Vagina (tissue), 2 donors: ENCODE measurements at regions not wholly inside any gene's neighbourhood (a gene's known extent, or its start where the extent isn't known, plus 50 kb on each side); places are given as distances from the start of the nearest gene placed in this dataset.

Experiments
- DNase-seq, 2 donors: peaks; one replicate each; pipeline ENCODE4 v3.0.0-alpha.2; 2017; ENCODE audit errors: extremely low spot score in 2 of 2
- H3K27ac ChIP-seq: fragments of 200-600 bp; sonication (generic); one replicate; pipeline ENCODE4 v1.5.1; 2019
- H3K27me3 ChIP-seq: fragments of 200-600 bp; sonication (generic); one replicate; pipeline ENCODE4 v1.5.1; 2019
- H3K36me3 ChIP-seq, 2 donors: fragments of 200-600 bp; sonication (generic); one replicate each; pipeline ENCODE4 v1.5.1; 2017 to 2019
- H3K4me1 ChIP-seq: fragments of 200-600 bp; sonication (generic); one replicate; pipeline ENCODE4 v1.5.1; 2019
- H3K4me3 ChIP-seq, 2 donors: fragments of 200-600 bp; sonication (generic); 1 replicate in 1 of 2; 2 replicates in 1 of 2; pipeline ENCODE4 v1.5.1; 2016 to 2019
- H3K9me3 ChIP-seq: fragments of 200-600 bp; sonication (generic); one replicate; pipeline ENCODE4 v1.5.1; 2019
- POLR2A ChIP-seq, 2 donors: fragments of 450-650 bp; IDR thresholded peaks; one replicate each; pipeline ENCODE4 v1.6.1; 2017; ENCODE audit warnings: antibody characterized with exemption in 2 of 2, mild to moderate bottlenecking in 2 of 2, moderate library complexity in 2 of 2
- POLR2AphosphoS5 ChIP-seq, 2 donors: sonication (generic); formaldehyde crosslinking; IDR thresholded peaks; one replicate each; pipeline ENCODE4 v1.9.0; 2017; ENCODE audit warnings: antibody characterized with exemption in 2 of 2, mild to moderate bottlenecking in 2 of 2, low read depth in 1 of 2; ENCODE audit not compliant: insufficient read depth in 1 of 2
- intact Hi-C: fragments of 100-400 bp; cut with DNase I; formaldehyde crosslinking; loops from one replicate; pipeline ENCODE4 v1.15.1; 2023
- TF ChIP-seq, protein P1 (sequence below), 3 experiments: fragments of 450-650 bp in 2 of 3; fragments of 200-600 bp in 1 of 3; sonication (generic) in 1 of 3; IDR thresholded peaks; one replicate each; pipeline ENCODE4 v1.5.1; 2017 to 2019; ENCODE audit warnings: antibody characterized with exemption in 3 of 3, mild to moderate bottlenecking in 2 of 3, moderate library complexity in 2 of 3

DNA sequence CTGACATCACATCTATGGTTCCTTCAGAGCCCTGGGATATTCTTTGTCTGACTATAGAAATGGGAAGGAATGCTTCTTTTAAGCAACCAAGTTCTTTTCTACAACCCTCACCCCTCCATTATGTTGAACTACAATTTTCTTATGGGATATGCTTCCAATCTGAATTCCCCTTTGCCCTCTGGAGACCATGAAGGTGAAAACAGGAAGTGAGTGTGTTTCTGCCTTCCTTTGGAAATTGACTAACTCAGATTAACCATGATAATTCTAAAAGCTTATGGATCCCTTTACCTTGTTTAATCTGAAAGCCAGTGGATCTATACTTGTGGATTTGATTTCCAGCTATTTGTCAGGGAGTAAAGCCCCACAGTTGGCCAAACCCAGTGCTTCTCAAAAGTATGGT lies 90.8 kb upstream of the SERTM1 start:
- Histone ChIP-seq H3K27ac (no peak overlapping the region), H3K27me3 (no peaks in the 10 kb centered on the region), H3K4me3 (no peak overlapping the region), H3K36me3 (no peaks in the 10 kb centered on the region), H3K4me1 (peaks cover 4% of the 10 kb centered on the region), H3K9me3 (no peaks in the 10 kb centered on the region)
- DNase-seq: no peak
- TF ChIP-seq POLR2AphosphoS5 (IDR thresholded peaks at IDR 0.05; ENCODE audit: insufficient read depth in 1 of 2, low read depth in 1 of 2) (no peak), POLR2A (IDR thresholded peaks at IDR 0.05) (no peak)
- TF ChIP-seq, protein P1, sequence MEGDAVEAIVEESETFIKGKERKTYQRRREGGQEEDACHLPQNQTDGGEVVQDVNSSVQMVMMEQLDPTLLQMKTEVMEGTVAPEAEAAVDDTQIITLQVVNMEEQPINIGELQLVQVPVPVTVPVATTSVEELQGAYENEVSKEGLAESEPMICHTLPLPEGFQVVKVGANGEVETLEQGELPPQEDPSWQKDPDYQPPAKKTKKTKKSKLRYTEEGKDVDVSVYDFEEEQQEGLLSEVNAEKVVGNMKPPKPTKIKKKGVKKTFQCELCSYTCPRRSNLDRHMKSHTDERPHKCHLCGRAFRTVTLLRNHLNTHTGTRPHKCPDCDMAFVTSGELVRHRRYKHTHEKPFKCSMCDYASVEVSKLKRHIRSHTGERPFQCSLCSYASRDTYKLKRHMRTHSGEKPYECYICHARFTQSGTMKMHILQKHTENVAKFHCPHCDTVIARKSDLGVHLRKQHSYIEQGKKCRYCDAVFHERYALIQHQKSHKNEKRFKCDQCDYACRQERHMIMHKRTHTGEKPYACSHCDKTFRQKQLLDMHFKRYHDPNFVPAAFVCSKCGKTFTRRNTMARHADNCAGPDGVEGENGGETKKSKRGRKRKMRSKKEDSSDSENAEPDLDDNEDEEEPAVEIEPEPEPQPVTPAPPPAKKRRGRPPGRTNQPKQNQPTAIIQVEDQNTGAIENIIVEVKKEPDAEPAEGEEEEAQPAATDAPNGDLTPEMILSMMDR (IDR thresholded peaks at IDR 0.05): no peak
- intact Hi-C loops: no loop called here

DNA sequence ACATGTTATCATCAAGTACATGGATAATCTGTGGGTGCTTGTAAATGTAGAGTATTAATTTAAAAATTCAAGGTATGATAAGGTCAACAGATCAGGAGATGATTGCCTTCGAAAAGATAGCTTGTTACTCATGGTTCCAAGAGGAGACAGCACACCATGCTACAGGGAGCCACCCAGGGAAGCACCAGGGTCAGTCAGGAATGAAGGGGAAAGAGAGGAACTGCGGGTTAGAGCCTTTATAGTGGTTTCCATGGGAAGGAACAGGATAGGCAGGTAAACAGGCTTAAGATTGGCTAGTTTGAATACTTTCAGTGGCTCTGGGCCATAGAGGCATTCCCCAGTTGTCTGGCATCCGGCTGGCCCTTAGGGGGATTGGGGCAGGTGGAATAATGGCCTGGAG lies 74.2 kb upstream of the SERTM1 start:
- Histone ChIP-seq H3K9me3 (no peaks in the 10 kb centered on the region), H3K4me3 (no peak overlapping the region), H3K36me3 (no peaks in the 10 kb centered on the region), H3K27me3 (no peaks in the 10 kb centered on the region), H3K27ac (no peak overlapping the region), H3K4me1 (no peaks in the 10 kb centered on the region)
- TF ChIP-seq, protein P1 (IDR thresholded peaks at IDR 0.05): no peak
- TF ChIP-seq POLR2AphosphoS5 (IDR thresholded peaks at IDR 0.05; ENCODE audit: insufficient read depth in 1 of 2, low read depth in 1 of 2): no peak
- no peak for TF ChIP-seq POLR2A (IDR thresholded peaks at IDR 0.05)
- intact Hi-C loops: no loop called here
- no peak for DNase-seq

DNA sequence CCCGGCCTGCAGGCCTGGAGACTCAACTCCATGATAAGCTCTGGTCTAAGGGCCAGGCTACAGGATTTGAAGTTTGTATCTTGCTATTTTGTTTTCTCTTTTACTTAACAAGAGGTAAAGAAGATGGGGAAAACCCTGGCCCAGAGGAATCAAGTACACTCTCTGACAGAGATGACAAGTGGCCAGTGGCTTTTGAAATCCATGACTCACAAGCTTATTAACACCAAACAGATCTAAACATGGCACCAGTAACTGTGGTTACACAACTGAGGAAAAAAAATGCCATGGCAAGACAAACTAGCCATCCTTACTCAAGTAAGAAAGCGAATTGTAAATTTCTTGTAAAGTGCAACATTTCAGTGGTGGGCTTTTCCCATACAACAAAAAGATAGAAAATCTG lies 72.6 kb upstream of the SERTM1 start:
- TF ChIP-seq, protein P1 (IDR thresholded peaks at IDR 0.05): no peak
- TF ChIP-seq POLR2AphosphoS5 (IDR thresholded peaks at IDR 0.05; ENCODE audit: insufficient read depth in 1 of 2, low read depth in 1 of 2): no peak
- no peak for TF ChIP-seq POLR2A (IDR thresholded peaks at IDR 0.05)
- no peak for DNase-seq
- Histone ChIP-seq H3K27me3 (no peaks in the 10 kb centered on the region), H3K4me3 (no peak overlapping the region), H3K9me3 (no peaks in the 10 kb centered on the region), H3K36me3 (no peaks in the 10 kb centered on the region), H3K4me1 (no peaks in the 10 kb centered on the region), H3K27ac (no peak overlapping the region)
- intact Hi-C loops: no loop called here

DNA sequence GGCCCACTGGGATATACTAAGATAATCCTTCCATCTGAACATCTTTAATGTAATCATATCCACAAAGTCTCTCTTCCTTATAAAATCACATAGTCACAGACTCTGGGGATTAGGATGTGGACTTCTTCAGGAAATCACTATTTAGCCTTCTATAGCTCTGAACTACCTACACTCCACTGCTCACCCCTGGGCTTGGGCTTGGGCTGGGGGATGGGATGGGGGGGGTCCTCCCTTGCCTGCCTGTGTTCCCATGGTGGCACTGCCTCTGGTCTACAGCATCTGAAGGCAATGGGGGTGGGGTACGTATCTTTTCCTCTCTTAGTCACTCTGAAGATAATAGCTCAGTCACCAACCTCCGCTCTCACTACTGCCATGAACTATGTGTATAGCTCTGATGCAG lies 67.8 kb upstream of the SERTM1 start:
- H3K27ac ChIP-seq: no peak overlapping the region
- no peaks in the 10 kb centered on the region for H3K9me3 ChIP-seq
- TF ChIP-seq POLR2A (IDR thresholded peaks at IDR 0.05) (no peak), POLR2AphosphoS5 (IDR thresholded peaks at IDR 0.05; ENCODE audit: insufficient read depth in 1 of 2, low read depth in 1 of 2) (no peak)
- TF ChIP-seq, protein P1 (IDR thresholded peaks at IDR 0.05): no peak
- H3K36me3 ChIP-seq: no peaks in the 10 kb centered on the region
- H3K4me1 ChIP-seq: no peaks in the 10 kb centered on the region
- intact Hi-C loops: no loop called here
- H3K27me3 ChIP-seq: no peaks in the 10 kb centered on the region
- H3K4me3 ChIP-seq: no peak overlapping the region
- no peak for DNase-seq

DNA sequence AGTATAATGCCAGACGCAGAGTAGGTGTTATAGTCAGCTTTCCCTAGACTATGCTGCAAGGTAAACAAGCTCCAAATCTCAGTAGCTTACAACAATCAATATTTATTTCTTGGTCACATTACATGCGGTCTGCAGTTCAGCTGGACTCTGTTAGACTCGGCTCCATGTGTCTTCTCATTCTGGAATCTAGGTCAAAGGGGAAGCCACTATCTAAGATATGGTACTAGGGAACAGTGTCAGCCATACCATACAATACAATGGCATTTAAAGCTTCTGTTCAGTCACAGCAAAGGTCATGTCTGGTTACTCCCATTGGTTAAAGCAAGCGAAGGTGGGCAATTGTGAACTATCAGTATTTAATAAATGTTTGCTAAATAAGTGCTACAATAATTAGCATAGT lies 65.3 kb upstream of the SERTM1 start:
- TF ChIP-seq POLR2AphosphoS5 (IDR thresholded peaks at IDR 0.05; ENCODE audit: insufficient read depth in 1 of 2, low read depth in 1 of 2) (no peak), POLR2A (IDR thresholded peaks at IDR 0.05) (no peak)
- TF ChIP-seq, protein P1 (IDR thresholded peaks at IDR 0.05): no peak
- DNase-seq: no peak
- Histone ChIP-seq H3K27ac (no peak overlapping the region), H3K36me3 (no peaks in the 10 kb centered on the region), H3K27me3 (no peaks in the 10 kb centered on the region), H3K9me3 (no peaks in the 10 kb centered on the region), H3K4me1 (no peaks in the 10 kb centered on the region), H3K4me3 (no peak overlapping the region)
- intact Hi-C loops: no loop called here
